Esophagus muscularis mucosa (tissue), 3 donors: ENCODE measurements at regions not wholly inside any gene's neighbourhood (a gene's known extent, or its start where the extent isn't known, plus 50 kb on each side); places are given as distances from the start of the nearest gene placed in this dataset.

Experiments
- CTCF ChIP-seq, 3 experiments: fragments of 200-600 bp in 2 of 3; fragments of 450-650 bp in 1 of 3; sonication (generic) in 2 of 3; IDR thresholded peaks; one replicate each; pipeline ENCODE4 v1.5.1; 2017 to 2019; ENCODE audit warnings: antibody characterized with exemption in 3 of 3, mild to moderate bottlenecking in 2 of 3, moderate library complexity in 1 of 3
- POLR2A ChIP-seq: fragments of 450-650 bp; IDR thresholded peaks from one replicate; pipeline ENCODE4 v1.6.1; 2017; ENCODE audit warnings: antibody characterized with exemption, moderate library complexity, mild to moderate bottlenecking, low read depth

DNA sequence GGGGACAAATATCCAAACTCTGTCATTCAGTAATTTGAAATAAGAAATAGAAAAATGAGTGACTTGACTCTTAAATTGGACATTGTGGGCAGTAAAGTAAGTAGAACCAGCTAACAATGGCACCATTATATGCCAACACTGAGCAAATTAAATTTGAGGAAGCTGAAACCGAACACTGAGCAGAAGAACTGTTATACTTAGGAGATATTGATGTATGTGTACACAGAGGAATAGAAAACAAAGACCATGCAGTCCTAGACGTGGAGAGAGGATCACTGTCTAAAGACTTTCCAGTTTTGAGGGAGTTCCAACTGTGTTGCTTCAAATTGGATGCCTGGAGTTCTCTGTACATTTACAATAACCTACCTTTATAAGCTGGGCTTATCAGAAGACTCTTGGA lies 427.0 kb upstream of the EYS start:
- no peak for TF ChIP-seq CTCF (IDR thresholded peaks at IDR 0.05)
- no peak for TF ChIP-seq POLR2A
